HepG2 (cell line): ENCODE measurements at regions not wholly inside any gene's neighbourhood (a gene's known extent, or its start where the extent isn't known, plus 50 kb on each side); places are given as distances from the start of the nearest gene placed in this dataset.

Source experiments
- ATAC-seq: fragments of 200-7000 bp; cut with Tn5 transposase; 3 replicates; pipeline ENCODE4 v1.9.1; 2020; ENCODE audit warnings: mild to moderate bottlenecking, moderate library complexity
- BruUV-seq: library from RNA; stranded (reverse); fragments of 400-500 nt; replicated peaks from 2 replicates; lab custom pipeline; 2021; lab: Mats Ljungman, UMichigan
- CTCF ChIA-PET: fragments of 300-600 bp; formaldehyde crosslinking; extraction: SDS; loops from one replicate; lab custom pipeline; 2021; ENCODE audit warnings: low total read pairs, inconsistent platforms, low intra/inter-chr PET ratio; lab: Yijun Ruan, JAX
- POLR2A ChIA-PET: fragments of 350-600 bp; sonication (Branson Sonifier 250); formaldehyde crosslinking; loops from one replicate; lab custom pipeline; 2020; ENCODE audit warnings: antibody characterized with exemption, inconsistent platforms; lab: Yijun Ruan, JAX
- DNase-seq: peaks from one replicate; pipeline ENCODE4 v3.0.0-alpha.2; 2015; ENCODE audit warnings: low spot score
- FAIRE-seq: peaks from 3 replicates; lab custom pipeline; 2011; peaks lifted over from hg19 to GRCh38; lab: Jason Lieb, UNC
- H2AFZ ChIP-seq: one replicate; pipeline ENCODE4 v1.6.1; 2011; ENCODE audit warnings: low read length, inconsistent platforms
- H3K27ac ChIP-seq: fragments of 300-600 bp; 3 replicates; pipeline ENCODE4 v1.8.0; 2011; ENCODE audit warnings: mixed run types, mild to moderate bottlenecking, mixed read lengths, low read length, inconsistent platforms; ENCODE audit not compliant: insufficient read depth; ENCODE audit errors: extremely low read length
- H3K27me3 ChIP-seq, 2 experiments: fragments of 200-600 bp in 1 of 2; 2 replicates in 1 of 2; 3 replicates in 1 of 2; pipeline versions ENCODE4 v1.6.0 to v1.8.0; 2011; ENCODE audit warnings: low read length in 2 of 2, mild to moderate bottlenecking in 2 of 2, moderate library complexity in 2 of 2, inconsistent platforms in 1 of 2; ENCODE audit not compliant: insufficient read depth in 2 of 2, control insufficient read depth in 1 of 2
- H3K36me3 ChIP-seq, 2 experiments: fragments of 200-600 bp in 1 of 2; replicated peaks in 1 of 2; 2 replicates in 1 of 2; 3 replicates in 1 of 2; pipeline versions ENCODE4 v1.5.1 to v1.8.0; 2011; ENCODE audit warnings: low read length in 2 of 2, inconsistent platforms in 1 of 2; ENCODE audit not compliant: insufficient read depth in 2 of 2, control insufficient read depth in 1 of 2
- H3K4me1 ChIP-seq: 2 replicates; pipeline ENCODE4 v1.5.1; 2012; ENCODE audit warnings: low read length, inconsistent platforms; ENCODE audit not compliant: insufficient read depth
- H3K4me2 ChIP-seq: 2 replicates; pipeline ENCODE4 v1.6.0; 2011; ENCODE audit warnings: low read depth, low read length, inconsistent platforms
- H3K4me3 ChIP-seq, 3 experiments: fragments of 200-600 bp in 1 of 3; sonication (generic), shearing (Covaris generic) in 1 of 3; replicated peaks in 1 of 3; 2 replicates each; pipeline ENCODE4 v1.5.1; 2011 to 2016; ENCODE audit warnings: low read length in 3 of 3, inconsistent platforms in 2 of 3, low read depth in 2 of 3, mild to moderate bottlenecking in 2 of 3, control low read depth in 1 of 3, mixed read lengths in 1 of 3; ENCODE audit not compliant: insufficient read depth in 1 of 3
- H3K79me2 ChIP-seq: one replicate; pipeline ENCODE4 v1.6.1; 2011; ENCODE audit warnings: low read length, inconsistent platforms; ENCODE audit not compliant: insufficient read depth
- H3K9ac ChIP-seq: 2 replicates; pipeline ENCODE4 v1.6.0; 2011; ENCODE audit warnings: mild to moderate bottlenecking, low read depth, low read length, inconsistent platforms; ENCODE audit not compliant: insufficient read depth
- H3K9me3 ChIP-seq: 2 replicates; pipeline ENCODE4 v1.5.1; 2012; ENCODE audit warnings: mild to moderate bottlenecking, low read length
- H4K20me1 ChIP-seq: 2 replicates; pipeline ENCODE4 v1.6.0; 2011; ENCODE audit warnings: inconsistent platforms, mild to moderate bottlenecking, low read length, moderate library complexity; ENCODE audit not compliant: insufficient read depth
- ARID5B ChIP-seq: IDR thresholded peaks from 2 replicates; pipeline ENCODE4 v1.4.0; 2020; ENCODE audit warnings: mild to moderate bottlenecking, missing genetic modification reagents
- BCL3 ChIP-seq: sonication (generic); formaldehyde crosslinking; IDR thresholded peaks from 2 replicates; pipeline ENCODE4 v1.5.1; 2020; ENCODE audit warnings: mild to moderate bottlenecking, missing genetic modification reagents, moderate library complexity
- EHMT2 ChIP-seq: fragments of 200-600 bp; sonication (generic); IDR thresholded peaks from 2 replicates; pipeline ENCODE4 v1.7.0; 2017; ENCODE audit warnings: antibody characterized with exemption, low read depth, low read length, borderline replicate concordance
- MAX ChIP-seq: IDR thresholded peaks from 2 replicates; pipeline ENCODE4 v1.6.1; 2012; ENCODE audit warnings: inconsistent platforms
- RELA ChIP-seq: sonication (generic); formaldehyde crosslinking; IDR thresholded peaks from 2 replicates; pipeline ENCODE4 v1.4.0; 2020; ENCODE audit warnings: missing genetic modification reagents
- STAT5B ChIP-seq: sonication (generic); formaldehyde crosslinking; IDR thresholded peaks from 2 replicates; pipeline ENCODE4 v1.4.0; 2020; ENCODE audit warnings: missing genetic modification reagents
- THAP7 ChIP-seq: sonication (generic); formaldehyde crosslinking; IDR thresholded peaks from 2 replicates; pipeline ENCODE4 v1.8.1; 2023; ENCODE audit warnings: mild to moderate bottlenecking, missing genetic modification reagents
- ZBTB39 ChIP-seq: sonication (generic); formaldehyde crosslinking; IDR thresholded peaks from 2 replicates; pipeline ENCODE4 v1.5.0; 2020; ENCODE audit warnings: missing genetic modification reagents
- ZNF547 ChIP-seq: sonication (generic); formaldehyde crosslinking; IDR thresholded peaks from 2 replicates; pipeline ENCODE4 v1.5.1; 2020; ENCODE audit warnings: mild to moderate bottlenecking, missing genetic modification reagents
- ZNF83 ChIP-seq: sonication (generic); formaldehyde crosslinking; IDR thresholded peaks from 2 replicates; pipeline ENCODE4 v1.4.0; 2020; ENCODE audit warnings: missing genetic modification reagents, mild to moderate bottlenecking, borderline replicate concordance
- WGBS: methylation state at CpG from one replicate; pipeline ENCODE4 v1.1.6; 2017; ENCODE audit warnings: low lambda C conversion rate; 5-methylcytosine and 5-hydroxymethylcytosine counted together
- in situ Hi-C: cut with HindIII; loops from 2 replicates; pipeline ENCODE4 v1.10.0; 2017; ENCODE audit warnings: low pct_unique_long_range_greater_than_20kb; ENCODE audit not compliant: extremely low pct_ligation_motif_present
- intact Hi-C: fragments of 100-400 bp; cut with micrococcal nuclease; formaldehyde crosslinking; loops from one replicate; pipeline ENCODE4 v1.10.0; 2022; ENCODE audit not compliant: unreplicated experiment

- no peaks in the 10 kb centered on the region for H3K9me3 ChIP-seq
- no peak overlapping the region for H3K4me3 ChIP-seq
- intact Hi-C loops (no loop called here), in situ Hi-C loops (no loop called here)
- ChIA-PET CTCF (no interaction called here), POLR2A (no interaction called here)
- H3K4me2 ChIP-seq, result no peak overlapping the region
- no peaks in the 10 kb centered on the region for H3K27me3 ChIP-seq
- peaks cover 21% of the 10 kb centered on the region for H3K4me1 ChIP-seq
- no peak overlapping the region for H3K27ac ChIP-seq
- H3K36me3 ChIP-seq, result no peaks in the 10 kb centered on the region
- WGBS, result 68% methylated on average over 4 of the region's 4 CpGs
- no peak for DNase-seq
- H3K79me2 ChIP-seq, result no peaks in the 10 kb centered on the region
- no peak overlapping the region for H2AFZ ChIP-seq
- TF ChIP-seq THAP7 (no peak), STAT5B (CRISPR knock-in tag) (no peak), ZNF83 (CRISPR knock-in tag) (no peak), RELA (no peak), BCL3 (CRISPR knock-in tag) (no peak), ZNF547 (CRISPR knock-in tag) (no peak)
- no peak overlapping the region for H3K9ac ChIP-seq
- no TSS peak for BruUV-seq
- FAIRE-seq, result no peak
- ATAC-seq, result no peak
- no peaks in the 10 kb centered on the region for H4K20me1 ChIP-seq
These were observed 137.7 kb upstream of the NECTIN3 start for GRCh38 chr3:110933821-110934426.

- no TSS peak for BruUV-seq
- ATAC-seq (peak; percentile 75), DNase-seq (peak; percentile 83), FAIRE-seq (no peak)
- Histone ChIP-seq H2AFZ (no peak overlapping the region), H3K9ac (no peak overlapping the region), H3K79me2 (no peaks in the 10 kb centered on the region), H3K27me3 (no peaks in the 10 kb centered on the region), H4K20me1 (no peaks in the 10 kb centered on the region), H3K4me1 (peaks cover 38% of the 10 kb centered on the region), H3K4me2 (no peak overlapping the region), H3K27ac (peak overlapping the region; percentile 67), H3K4me3 (no peak overlapping the region), H3K9me3 (no peaks in the 10 kb centered on the region), H3K36me3 (no peaks in the 10 kb centered on the region)
- ChIA-PET POLR2A (no interaction called here), CTCF (no interaction called here)
- in situ Hi-C loops (no loop called here), intact Hi-C loops (loop anchor here (2.0 kb wide), 1 partner anchor 58 kb away; no protein-coding TSS in a partner anchor)
- TF ChIP-seq EHMT2, result no peak
- no peak for TF ChIP-seq ZBTB39 (CRISPR knock-in tag)
- TF ChIP-seq MAX, result peak; percentile 76
- TF ChIP-seq ARID5B (CRISPR knock-in tag), result peak; percentile 75
These were observed 133.0 kb upstream of the NECTIN3 start for GRCh38 chr3:110938629-110939028.
